ENCODE measurements at regions not wholly inside any gene's neighbourhood (a gene's known extent, or its start where the extent isn't known, plus 50 kb on each side); places are given as distances from the start of the nearest gene placed in this dataset.

- TF ChIP-seq EZH2phosphoT487 (IDR thresholded peaks at IDR 0.05; ENCODE audit: low read depth) (no peak), CTCF (IDR thresholded peaks at IDR 0.05; ENCODE audit: low read depth, low read length) (no peak)
- no peak overlapping the region for H2AFZ ChIP-seq (ENCODE audit: low read depth, low read length)
- H3K4me1 ChIP-seq (ENCODE audit: low read length): no peaks in the 10 kb centered on the region
- H3K79me2 ChIP-seq (ENCODE audit: low read length): no peaks in the 10 kb centered on the region
- no peaks in the 10 kb centered on the region for H3K36me3 ChIP-seq (replicated peaks; ENCODE audit: low read depth, low read length)
- H3K9me3 ChIP-seq (ENCODE audit: insufficient read depth, low read length): no peaks in the 10 kb centered on the region
- H3K9ac ChIP-seq (ENCODE audit: low read length): no peak overlapping the region
- H3K4me3 ChIP-seq (ENCODE audit: low read length): no peak overlapping the region
- H4K20me1 ChIP-seq (ENCODE audit: insufficient read depth, low read length): no peaks in the 10 kb centered on the region
- H3K27ac ChIP-seq (ENCODE audit: low read length): no peak overlapping the region
- H3K4me2 ChIP-seq (ENCODE audit: low read length): no peak overlapping the region
- H3K27me3 ChIP-seq (ENCODE audit: low read depth, low read length): no peaks in the 10 kb centered on the region
These were observed 460.3 kb upstream of the ZNF717 start for GRCh38 chr3:76245622-76246021.

GRCh38 chr3:76264496-76264895, 479.1 kb upstream of the ZNF717 start:
- no peaks in the 10 kb centered on the region for H3K27me3 ChIP-seq (ENCODE audit: low read depth, low read length)
- no peak overlapping the region for H3K9ac ChIP-seq (ENCODE audit: low read length)
- no peak overlapping the region for H2AFZ ChIP-seq (ENCODE audit: low read depth, low read length)
- no peak for TF ChIP-seq CTCF (IDR thresholded peaks at IDR 0.05; ENCODE audit: low read depth, low read length)
- no peak for TF ChIP-seq EZH2phosphoT487 (IDR thresholded peaks at IDR 0.05; ENCODE audit: low read depth)
- no peak overlapping the region for H3K4me2 ChIP-seq (ENCODE audit: low read length)
- no peaks in the 10 kb centered on the region for H3K4me1 ChIP-seq (ENCODE audit: low read length)
- H3K9me3 ChIP-seq (ENCODE audit: insufficient read depth, low read length): no peaks in the 10 kb centered on the region
- no peak overlapping the region for H3K27ac ChIP-seq (ENCODE audit: low read length)
- no peaks in the 10 kb centered on the region for H3K79me2 ChIP-seq (ENCODE audit: low read length)
- H4K20me1 ChIP-seq (ENCODE audit: insufficient read depth, low read length): no peaks in the 10 kb centered on the region
- H3K36me3 ChIP-seq (replicated peaks; ENCODE audit: low read depth, low read length): no peaks in the 10 kb centered on the region
- H3K4me3 ChIP-seq (ENCODE audit: low read length): no peak overlapping the region

GRCh38 chr3:76264911-76265310, 479.6 kb upstream of the ZNF717 start:
- Histone ChIP-seq H3K4me2 (ENCODE audit: low read length) (no peak overlapping the region), H3K79me2 (ENCODE audit: low read length) (no peaks in the 10 kb centered on the region), H3K27ac (ENCODE audit: low read length) (no peak overlapping the region), H3K4me1 (ENCODE audit: low read length) (no peaks in the 10 kb centered on the region), H3K36me3 (replicated peaks; ENCODE audit: low read depth, low read length) (no peaks in the 10 kb centered on the region), H3K9ac (ENCODE audit: low read length) (no peak overlapping the region), H2AFZ (ENCODE audit: low read depth, low read length) (no peak overlapping the region), H3K9me3 (ENCODE audit: insufficient read depth, low read length) (no peaks in the 10 kb centered on the region), H3K27me3 (ENCODE audit: low read depth, low read length) (no peaks in the 10 kb centered on the region), H4K20me1 (ENCODE audit: insufficient read depth, low read length) (no peaks in the 10 kb centered on the region), H3K4me3 (ENCODE audit: low read length) (no peak overlapping the region)
- TF ChIP-seq CTCF (IDR thresholded peaks at IDR 0.05; ENCODE audit: low read depth, low read length) (no peak), EZH2phosphoT487 (IDR thresholded peaks at IDR 0.05; ENCODE audit: low read depth) (no peak)

GRCh38 chr3:76266511-76266910, 481.2 kb upstream of the ZNF717 start:
- no peak overlapping the region for H3K9ac ChIP-seq (ENCODE audit: low read length)
- TF ChIP-seq EZH2phosphoT487 (IDR thresholded peaks at IDR 0.05; ENCODE audit: low read depth) (no peak), CTCF (IDR thresholded peaks at IDR 0.05; ENCODE audit: low read depth, low read length) (no peak)
- H3K79me2 ChIP-seq (ENCODE audit: low read length): no peaks in the 10 kb centered on the region
- H3K4me1 ChIP-seq (ENCODE audit: low read length): no peaks in the 10 kb centered on the region
- H3K36me3 ChIP-seq (replicated peaks; ENCODE audit: low read depth, low read length): no peaks in the 10 kb centered on the region
- H3K4me2 ChIP-seq (ENCODE audit: low read length): no peak overlapping the region
- no peaks in the 10 kb centered on the region for H4K20me1 ChIP-seq (ENCODE audit: insufficient read depth, low read length)
- no peak overlapping the region for H2AFZ ChIP-seq (ENCODE audit: low read depth, low read length)
- H3K4me3 ChIP-seq (ENCODE audit: low read length): no peak overlapping the region
- no peaks in the 10 kb centered on the region for H3K9me3 ChIP-seq (ENCODE audit: insufficient read depth, low read length)
- no peaks in the 10 kb centered on the region for H3K27me3 ChIP-seq (ENCODE audit: low read depth, low read length)
- no peak overlapping the region for H3K27ac ChIP-seq (ENCODE audit: low read length)

All from OCI-LY3 (cell line).